ENCODE measurements at regions not wholly inside any gene's neighbourhood (a gene's known extent, or its start where the extent isn't known, plus 50 kb on each side); places are given as distances from the start of the nearest gene placed in this dataset.

DNA sequence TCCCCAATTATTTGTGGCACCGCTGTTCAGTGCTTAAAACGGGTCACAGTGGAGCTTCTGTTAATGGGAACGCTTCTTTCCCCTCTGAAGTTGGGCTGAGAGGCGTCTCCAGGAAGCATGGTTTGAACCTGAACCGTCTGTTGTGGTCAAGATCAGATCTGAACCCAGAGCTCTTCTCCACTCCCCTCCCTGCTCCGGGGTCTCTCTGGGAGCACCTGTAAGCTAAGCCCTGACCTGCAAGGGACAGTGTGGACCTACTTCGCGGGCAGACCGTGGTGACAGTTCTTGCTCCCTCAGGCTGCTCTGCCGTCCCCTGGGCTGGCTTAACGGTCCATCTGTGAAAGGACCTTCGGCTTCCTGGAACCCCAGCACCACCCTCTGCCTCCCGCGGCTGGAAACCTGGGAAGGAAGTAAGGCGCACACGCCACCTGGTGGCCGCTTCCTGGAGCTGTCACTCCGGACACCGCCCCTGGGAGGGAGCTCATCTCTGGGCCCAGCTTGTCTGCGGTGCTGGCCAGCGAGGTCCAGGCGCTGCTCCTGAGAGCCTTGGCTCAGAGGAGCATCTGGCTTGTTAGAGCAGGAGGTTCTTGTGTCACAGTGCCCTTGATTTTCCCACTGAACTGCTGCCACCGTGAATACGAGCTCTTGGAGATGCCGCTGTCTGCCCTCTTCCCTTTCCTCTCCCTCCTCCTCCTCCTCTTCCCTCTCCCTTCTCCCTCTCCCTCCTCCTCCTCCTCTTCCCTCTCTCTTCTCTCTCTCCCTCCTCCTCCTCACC lies 518.5 kb upstream of the EEF2KMT start:
- Histone ChIP-seq H4K20me1 (ENCODE audit: insufficient read depth) (no peaks in the 10 kb centered on the region), H3K36me3 (ENCODE audit: control insufficient read depth in 1 of 2, insufficient read depth in 2 of 2, low read length in 2 of 2) (no peaks in the 10 kb centered on the region), H3K9ac (ENCODE audit: low read length) (no peak overlapping the region), H3K4me2 (ENCODE audit: low read length) (peak overlapping the region; percentile 57), H3K4me1 (ENCODE audit: control insufficient read depth in 1 of 2, insufficient read depth in 2 of 2, low read length in 2 of 2) (peaks cover 0 to 3% of the 10 kb centered on the region in 2 experiments; a peak in 1 of 4 replicates), H3K27ac (ENCODE audit: low read depth, low read length) (no peak overlapping the region), H3K9me2 (ENCODE audit: insufficient read depth) (no peaks in the 10 kb centered on the region), H3K9me3 (ENCODE audit: control insufficient read depth in 1 of 2, insufficient read depth in 1 of 2, low read depth in 1 of 2, low read length in 2 of 2) (no peaks in the 10 kb centered on the region), H3K4me3 (replicated peaks in 1 of 2; ENCODE audit: low read depth in 1 of 2, low read length in 2 of 2) (no peak overlapping the region), H3K27me3 (ENCODE audit: insufficient read depth, low read length) (peaks cover 22% of the 10 kb centered on the region), H3K79me2 (ENCODE audit: insufficient read depth, low read length) (no peaks in the 10 kb centered on the region), H2AFZ (ENCODE audit: low read depth, low read length, poor library complexity, severe bottlenecking) (peak overlapping the region; percentile 65)
- no peak for TF ChIP-seq ZFX (IDR thresholded peaks at IDR 0.05)
- TF ChIP-seq EZH2 (IDR thresholded peaks at IDR 0.05), result no peak
- no peak for TF ChIP-seq ZNF274 (IDR thresholded peaks at IDR 0.05; ENCODE audit: low read depth, low read length)
- TF ChIP-seq ELF1 (IDR thresholded peaks at IDR 0.05; ENCODE audit: borderline replicate concordance, low read depth), result no peak
- TF ChIP-seq TCF7L2 (IDR thresholded peaks at IDR 0.05; ENCODE audit: borderline replicate concordance, extremely low read depth, insufficient read depth, insufficient read length), result no peak
- no peak for TF ChIP-seq YY1 (IDR thresholded peaks at IDR 0.05; ENCODE audit: extremely low read depth, insufficient replicate concordance, low read depth, low read length)
- TF ChIP-seq REST (IDR thresholded peaks at IDR 0.05; ENCODE audit: low read depth), result no peak
- no peak for TF ChIP-seq POLR2A (IDR thresholded peaks at IDR 0.05; ENCODE audit: borderline replicate concordance, extremely low read depth, insufficient read depth, insufficient read length)
- peak; percentile 54 for TF ChIP-seq RAD21 (IDR thresholded peaks at IDR 0.05; ENCODE audit: low read depth)
- TF ChIP-seq JUND (IDR thresholded peaks at IDR 0.05), result no peak
- peak; percentile 47 to 84 (median 78); a peak in 5 of 6 replicates for TF ChIP-seq CTCF (IDR thresholded peaks at IDR 0.05 in 2 of 3, conservative IDR thresholded peaks at IDR 0.05 in 1 of 3; ENCODE audit: borderline replicate concordance in 1 of 3, insufficient read depth in 1 of 3, low read depth in 2 of 3, low read length in 2 of 3)
- no peak for TF ChIP-seq MAX (IDR thresholded peaks at IDR 0.05)
- RAD21 ChIA-PET (ENCODE audit: low non-redundant PET in 1 of 2, low total read pairs in 2 of 2, uncharacterized antibody in 2 of 2, unreplicated experiment in 2 of 2), result no interaction called here
- no TSS peak for BruUV-seq (replicated peaks)
- CTCF ChIA-PET, result interaction anchor here (0.5 to 2.1 kb wide), 10 partner anchors 9 to 560 kb away, joined by 3 to 17 read pairs (median 4); no protein-coding TSS in a partner anchor
- POLR2A ChIA-PET, result interaction anchor here (1.3 kb wide), 1 partner anchor 19 kb away, joined by 3 read pairs; no protein-coding TSS in a partner anchor
- DNase-seq (ENCODE audit: low read depth, low spot score), result peak; percentile 24
- intact Hi-C loops (cut with micrococcal nuclease), result loop anchor here (1.0 to 5.0 kb wide), 2 partner anchors 114 to 379 kb away; no protein-coding TSS in a partner anchor
- peak; percentile 99 for ATAC-seq
